Lung (tissue), 11 donors: ENCODE measurements at regions not wholly inside any gene's neighbourhood (a gene's known extent, or its start where the extent isn't known, plus 50 kb on each side); places are given as distances from the start of the nearest gene placed in this dataset.

ENCODE experiments used
- ATAC-seq: fragments of 200-7000 bp; cut with Tn5 transposase; one replicate; pipeline ENCODE4 v1.9.1; 2020; ENCODE audit warnings: moderate number of reproducible peaks; ENCODE audit not compliant: insufficient read depth, low FRiP score
- DNase-seq, 3 donors: peaks; one replicate each; pipeline ENCODE4 v3.0.0-alpha.2; 2013 to 2017
- H3K27ac ChIP-seq, 2 donors: one replicate each; pipeline ENCODE4 v1.5.1; 2013; ENCODE audit warnings: mild to moderate bottlenecking in 2 of 2, moderate library complexity in 2 of 2, control low read depth in 1 of 2, inconsistent platforms in 1 of 2, low read depth in 1 of 2, low read length in 1 of 2
- H3K27me3 ChIP-seq, 3 donors: one replicate each; pipeline ENCODE4 v1.5.1; 2013; ENCODE audit warnings: low read length in 2 of 3; ENCODE audit not compliant: control insufficient read depth in 3 of 3, insufficient read depth in 3 of 3
- H3K36me3 ChIP-seq, 4 donors: one replicate each; pipeline ENCODE4 v1.5.1; 2013; ENCODE audit warnings: low read length in 4 of 4, mild to moderate bottlenecking in 1 of 4, moderate library complexity in 1 of 4; ENCODE audit not compliant: control insufficient read depth in 4 of 4, insufficient read depth in 4 of 4
- H3K4me1 ChIP-seq, 5 donors: one replicate each; pipeline ENCODE4 v1.5.1; 2013; ENCODE audit warnings: low read length in 5 of 5, mild to moderate bottlenecking in 2 of 5, moderate library complexity in 1 of 5; ENCODE audit not compliant: control insufficient read depth in 5 of 5, insufficient read depth in 5 of 5
- H3K4me3 ChIP-seq: one replicate; pipeline ENCODE4 v1.5.1; 2013; ENCODE audit warnings: mild to moderate bottlenecking, control low read depth, moderate library complexity
- H3K9ac ChIP-seq, 2 donors: one replicate each; pipeline ENCODE4 v1.5.1; 2013; ENCODE audit warnings: low read length in 2 of 2, control low read depth in 1 of 2; ENCODE audit not compliant: insufficient read depth in 1 of 2
- H3K9me3 ChIP-seq, 4 donors: one replicate each; pipeline ENCODE4 v1.5.1; 2013; ENCODE audit warnings: low read length in 3 of 4, mild to moderate bottlenecking in 1 of 4, moderate library complexity in 1 of 4; ENCODE audit not compliant: control insufficient read depth in 4 of 4, insufficient read depth in 3 of 4
- WGBS, 2 donors: extraction: QIAGEN DNeasy Blood & Tissue Kit; methylation state at CpG; one replicate each; pipeline ENCODE4 v1.1.7; 2013; 5-methylcytosine and 5-hydroxymethylcytosine counted together
- TF ChIP-seq, protein P1 (sequence below): IDR thresholded peaks from 2 replicates; pipeline ENCODE4 v1.5.1; 2012; ENCODE audit warnings: mild to moderate bottlenecking; ENCODE audit errors: control extremely low read depth, extremely low read depth
- donor health status: control.
- donor health status: control.
- donor health status: Bipolar disorder and iron deficiency.
- donor health status: healthy.
- donor health status: DM: yes; HTN: yes; CAD: no.

- Histone ChIP-seq H3K27me3 (peaks cover 0 to 5% (median 5%) of the 10 kb centered on the region in 3 donors), H3K36me3 (no peaks in the 10 kb centered on the region), H3K4me3 (no peak overlapping the region), H3K9me3 (peaks cover 0 to 2% (median 0%) of the 10 kb centered on the region in 4 donors), H3K4me1 (peaks cover 0 to 2% (median 0%) of the 10 kb centered on the region in 5 donors), H3K9ac (no peak overlapping the region), H3K27ac (no peak overlapping the region)
- ATAC-seq (no peak), DNase-seq (no peak)
- TF ChIP-seq, protein P1, sequence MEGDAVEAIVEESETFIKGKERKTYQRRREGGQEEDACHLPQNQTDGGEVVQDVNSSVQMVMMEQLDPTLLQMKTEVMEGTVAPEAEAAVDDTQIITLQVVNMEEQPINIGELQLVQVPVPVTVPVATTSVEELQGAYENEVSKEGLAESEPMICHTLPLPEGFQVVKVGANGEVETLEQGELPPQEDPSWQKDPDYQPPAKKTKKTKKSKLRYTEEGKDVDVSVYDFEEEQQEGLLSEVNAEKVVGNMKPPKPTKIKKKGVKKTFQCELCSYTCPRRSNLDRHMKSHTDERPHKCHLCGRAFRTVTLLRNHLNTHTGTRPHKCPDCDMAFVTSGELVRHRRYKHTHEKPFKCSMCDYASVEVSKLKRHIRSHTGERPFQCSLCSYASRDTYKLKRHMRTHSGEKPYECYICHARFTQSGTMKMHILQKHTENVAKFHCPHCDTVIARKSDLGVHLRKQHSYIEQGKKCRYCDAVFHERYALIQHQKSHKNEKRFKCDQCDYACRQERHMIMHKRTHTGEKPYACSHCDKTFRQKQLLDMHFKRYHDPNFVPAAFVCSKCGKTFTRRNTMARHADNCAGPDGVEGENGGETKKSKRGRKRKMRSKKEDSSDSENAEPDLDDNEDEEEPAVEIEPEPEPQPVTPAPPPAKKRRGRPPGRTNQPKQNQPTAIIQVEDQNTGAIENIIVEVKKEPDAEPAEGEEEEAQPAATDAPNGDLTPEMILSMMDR = no peak
- WGBS, 2 donors = 81 to 89% methylated on average over 3 of the region's 3 CpGs
These were observed 73.7 kb upstream of the SPANXB1 start for GRCh38 chrX:140928739-140929138.

DNA sequence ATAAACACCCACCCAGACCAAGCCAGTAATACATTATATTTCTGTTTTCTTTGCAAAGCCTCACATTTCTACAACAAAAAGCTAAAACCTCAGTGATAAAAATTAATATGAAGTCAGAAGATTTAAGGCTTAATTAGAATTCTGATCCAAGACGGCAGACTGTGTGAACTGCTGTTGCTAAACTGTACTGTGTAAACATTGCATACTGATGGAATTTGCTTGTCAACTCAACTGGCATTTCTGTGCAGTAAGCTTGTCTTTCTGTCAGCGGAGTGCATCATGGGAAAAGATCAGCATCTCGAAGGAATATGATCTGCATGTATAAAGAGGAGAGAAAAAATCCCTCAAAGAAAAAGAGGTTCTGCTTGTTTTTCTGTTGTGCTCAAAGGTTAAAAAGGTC lies 69.4 kb upstream of the SPANXB1 start:
- peaks cover 0 to 5% (median 0%) of the 10 kb centered on the region in 3 donors for H3K27me3 ChIP-seq
- no peaks in the 10 kb centered on the region for H3K9me3 ChIP-seq
- H3K4me1 ChIP-seq = peaks cover 0 to 2% (median 0%) of the 10 kb centered on the region in 5 donors
- TF ChIP-seq, protein P1 = no peak
- 60 to 76% methylated on average over 3 of the region's 3 CpGs for WGBS, 2 donors
- no peak overlapping the region for H3K27ac ChIP-seq
- ATAC-seq (no peak), DNase-seq (peak; percentile 23 to 70 (median 65))
- H3K9ac ChIP-seq = no peak overlapping the region
- no peak overlapping the region for H3K4me3 ChIP-seq
- H3K36me3 ChIP-seq = no peaks in the 10 kb centered on the region

- Histone ChIP-seq H3K27me3 (peaks cover 0 to 5% (median 0%) of the 10 kb centered on the region in 3 donors), H3K36me3 (no peaks in the 10 kb centered on the region), H3K9ac (no peak overlapping the region), H3K27ac (no peak overlapping the region), H3K4me3 (no peak overlapping the region), H3K4me1 (peaks cover 0 to 2% (median 0%) of the 10 kb centered on the region in 5 donors), H3K9me3 (no peaks in the 10 kb centered on the region)
- 58 to 67% methylated on average over 6 of the region's 6 CpGs for WGBS, 2 donors
- DNase-seq (no peak), ATAC-seq (no peak)
- TF ChIP-seq, protein P1 = no peak
These were observed 68.3 kb upstream of the SPANXB1 start for GRCh38 chrX:140933874-140934655.
